ENCODE measurements at regions not wholly inside any gene's neighbourhood (a gene's known extent, or its start where the extent isn't known, plus 50 kb on each side); places are given as distances from the start of the nearest gene placed in this dataset.

DNA sequence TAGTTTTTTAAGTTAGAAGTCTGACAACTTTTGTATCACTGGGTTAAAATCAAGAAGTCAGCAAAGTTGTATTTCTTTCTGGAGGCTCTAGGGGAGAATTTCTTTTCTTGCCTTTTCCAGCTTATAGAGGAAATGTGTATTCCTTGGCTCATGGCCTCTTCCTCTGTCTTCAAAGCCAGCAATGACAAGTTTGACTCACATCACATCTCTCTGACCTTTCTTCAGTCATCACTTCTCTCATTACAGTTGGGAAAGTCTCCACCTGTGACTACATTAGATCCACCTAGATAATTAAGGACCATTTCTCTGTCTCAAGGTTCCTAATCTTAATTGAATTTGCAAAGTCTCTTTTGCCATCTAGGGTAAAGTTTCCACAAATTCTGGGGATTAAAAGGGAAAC is 339.9 kb downstream of the TENT4A start:
- DNase-seq (ENCODE audit: low spot score), result no peak
- Histone ChIP-seq H2AFZ (no peak overlapping the region), H3K27ac (no peak overlapping the region), H3K36me3 (replicated peaks; ENCODE audit: insufficient read depth, low read depth) (no peaks in the 10 kb centered on the region), H3K9me2 (replicated peaks; ENCODE audit: insufficient read depth) (no peaks in the 10 kb centered on the region), H3K27me3 (no peaks in the 10 kb centered on the region), H3K79me2 (no peaks in the 10 kb centered on the region), H4K20me1 (ENCODE audit: insufficient read depth, poor library complexity, severe bottlenecking) (no peaks in the 10 kb centered on the region), H3K4me2 (no peak overlapping the region), H3K9me3 (ENCODE audit: low read depth) (no peaks in the 10 kb centered on the region), H3K4me3 (no peak overlapping the region), H3K4me1 (ENCODE audit: insufficient read depth) (no peaks in the 10 kb centered on the region)
- TF ChIP-seq EZH2 (IDR thresholded peaks at IDR 0.05; ENCODE audit: borderline replicate concordance) (no peak), EZH2phosphoT487 (IDR thresholded peaks at IDR 0.05; ENCODE audit: low read depth, severe bottlenecking, unreplicated experiment) (no peak)
- TF ChIP-seq, protein P1, sequence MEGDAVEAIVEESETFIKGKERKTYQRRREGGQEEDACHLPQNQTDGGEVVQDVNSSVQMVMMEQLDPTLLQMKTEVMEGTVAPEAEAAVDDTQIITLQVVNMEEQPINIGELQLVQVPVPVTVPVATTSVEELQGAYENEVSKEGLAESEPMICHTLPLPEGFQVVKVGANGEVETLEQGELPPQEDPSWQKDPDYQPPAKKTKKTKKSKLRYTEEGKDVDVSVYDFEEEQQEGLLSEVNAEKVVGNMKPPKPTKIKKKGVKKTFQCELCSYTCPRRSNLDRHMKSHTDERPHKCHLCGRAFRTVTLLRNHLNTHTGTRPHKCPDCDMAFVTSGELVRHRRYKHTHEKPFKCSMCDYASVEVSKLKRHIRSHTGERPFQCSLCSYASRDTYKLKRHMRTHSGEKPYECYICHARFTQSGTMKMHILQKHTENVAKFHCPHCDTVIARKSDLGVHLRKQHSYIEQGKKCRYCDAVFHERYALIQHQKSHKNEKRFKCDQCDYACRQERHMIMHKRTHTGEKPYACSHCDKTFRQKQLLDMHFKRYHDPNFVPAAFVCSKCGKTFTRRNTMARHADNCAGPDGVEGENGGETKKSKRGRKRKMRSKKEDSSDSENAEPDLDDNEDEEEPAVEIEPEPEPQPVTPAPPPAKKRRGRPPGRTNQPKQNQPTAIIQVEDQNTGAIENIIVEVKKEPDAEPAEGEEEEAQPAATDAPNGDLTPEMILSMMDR (IDR thresholded peaks at IDR 0.05; ENCODE audit: poor library complexity), result no peak

DNA sequence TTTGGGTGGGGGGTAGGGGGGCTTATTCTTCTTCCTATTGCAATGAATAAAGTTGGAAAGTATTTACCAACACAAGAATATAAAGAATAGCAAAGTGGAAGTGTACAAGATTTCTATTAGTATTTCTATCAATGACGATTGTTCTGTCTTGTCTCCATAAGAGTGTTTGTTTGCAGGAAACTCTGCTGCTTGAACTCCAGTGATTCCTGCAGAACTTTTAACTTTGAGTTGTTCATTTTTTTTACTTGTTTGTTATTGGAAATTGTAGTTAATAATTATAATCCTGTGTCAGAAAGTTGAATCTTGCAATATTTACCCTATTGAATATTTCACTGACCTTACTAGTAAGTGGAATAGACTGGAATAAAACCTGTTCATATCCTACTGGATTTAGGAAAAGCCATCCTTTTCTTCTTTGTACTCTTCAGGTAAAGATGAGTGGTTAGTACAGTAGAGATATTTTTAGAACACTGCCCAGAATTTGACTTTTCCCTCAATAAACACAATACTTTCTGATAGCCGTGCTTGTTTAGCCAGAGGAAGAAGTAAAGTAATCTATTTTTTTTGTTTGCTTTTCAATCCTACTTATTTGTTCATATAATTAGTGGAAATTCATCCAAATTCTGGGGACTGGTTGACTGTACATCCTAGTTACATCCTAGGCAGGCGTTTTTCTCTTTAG is 340.4 kb downstream of the TENT4A start:
- H3K27me3 ChIP-seq, result no peaks in the 10 kb centered on the region
- H3K4me1 ChIP-seq (ENCODE audit: insufficient read depth), result no peaks in the 10 kb centered on the region
- no peak for DNase-seq (ENCODE audit: low spot score)
- no peaks in the 10 kb centered on the region for H3K36me3 ChIP-seq (replicated peaks; ENCODE audit: insufficient read depth, low read depth)
- H3K79me2 ChIP-seq, result no peaks in the 10 kb centered on the region
- no peak overlapping the region for H3K4me2 ChIP-seq
- no peak overlapping the region for H2AFZ ChIP-seq
- TF ChIP-seq EZH2 (IDR thresholded peaks at IDR 0.05; ENCODE audit: borderline replicate concordance) (no peak), EZH2phosphoT487 (IDR thresholded peaks at IDR 0.05; ENCODE audit: low read depth, severe bottlenecking, unreplicated experiment) (no peak)
- TF ChIP-seq, protein P1 (IDR thresholded peaks at IDR 0.05; ENCODE audit: poor library complexity), result no peak
- H3K9me3 ChIP-seq (ENCODE audit: low read depth), result no peaks in the 10 kb centered on the region
- no peak overlapping the region for H3K4me3 ChIP-seq
- H3K27ac ChIP-seq, result no peak overlapping the region
- no peaks in the 10 kb centered on the region for H4K20me1 ChIP-seq (ENCODE audit: insufficient read depth, poor library complexity, severe bottlenecking)
- 87% methylated on average over 3 of the region's 3 CpGs for WGBS (ENCODE audit: low lambda C conversion rate, missing lambda C conversion rate)
- no peaks in the 10 kb centered on the region for H3K9me2 ChIP-seq (replicated peaks; ENCODE audit: insufficient read depth)

DNA sequence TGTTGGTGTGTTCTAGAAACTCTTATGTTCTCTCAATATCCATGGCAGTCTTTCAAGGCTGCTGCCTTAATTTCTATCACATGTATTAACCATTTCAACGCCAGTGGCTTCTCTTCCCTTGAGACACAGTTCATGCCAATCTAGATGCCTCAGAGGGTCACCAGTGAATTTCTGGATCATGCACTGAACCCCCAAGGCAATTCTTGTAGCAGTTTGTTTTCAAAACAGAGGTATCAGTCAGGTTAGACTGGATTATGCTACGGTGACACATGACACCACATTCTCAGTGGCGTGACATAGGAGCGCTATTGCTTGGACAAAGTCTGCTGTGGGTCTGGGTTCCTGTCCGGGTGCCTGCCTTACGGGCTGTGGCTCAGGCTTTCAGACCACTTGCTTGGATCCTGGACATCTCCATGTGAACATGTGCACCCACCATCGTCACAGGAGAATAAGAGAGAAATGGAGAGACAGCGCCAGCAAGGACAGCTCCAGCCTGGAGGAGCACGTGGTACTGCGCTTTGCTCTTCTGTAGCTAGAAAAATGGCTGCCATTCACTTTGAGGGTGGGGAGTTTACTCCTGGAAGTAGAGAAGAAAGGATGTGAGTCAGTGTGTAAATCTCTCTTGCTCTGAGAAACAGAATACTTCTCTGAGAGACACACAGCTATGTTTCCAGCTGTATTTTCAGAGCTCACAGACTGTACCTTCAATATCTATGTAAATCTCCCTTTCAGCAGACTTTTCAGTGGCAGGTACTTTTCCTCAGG is 329.3 kb upstream of the ADCY2 start:
- DNase-seq (ENCODE audit: low spot score), result no peak
- Histone ChIP-seq H3K9me3 (ENCODE audit: low read depth) (no peaks in the 10 kb centered on the region), H3K79me2 (no peaks in the 10 kb centered on the region), H3K36me3 (replicated peaks; ENCODE audit: insufficient read depth, low read depth) (no peaks in the 10 kb centered on the region), H3K9me2 (replicated peaks; ENCODE audit: insufficient read depth) (no peaks in the 10 kb centered on the region), H2AFZ (no peak overlapping the region), H3K4me3 (no peak overlapping the region), H3K4me1 (ENCODE audit: insufficient read depth) (no peaks in the 10 kb centered on the region), H3K27me3 (no peaks in the 10 kb centered on the region), H3K4me2 (no peak overlapping the region), H4K20me1 (ENCODE audit: insufficient read depth, poor library complexity, severe bottlenecking) (no peaks in the 10 kb centered on the region), H3K27ac (no peak overlapping the region)
- WGBS (ENCODE audit: low lambda C conversion rate, missing lambda C conversion rate), result 70% methylated on average over 10 of the region's 10 CpGs
- TF ChIP-seq EZH2 (IDR thresholded peaks at IDR 0.05; ENCODE audit: borderline replicate concordance), result no peak
- TF ChIP-seq, protein P1 (IDR thresholded peaks at IDR 0.05; ENCODE audit: poor library complexity), result no peak
- TF ChIP-seq EZH2phosphoT487 (IDR thresholded peaks at IDR 0.05; ENCODE audit: low read depth, severe bottlenecking, unreplicated experiment), result no peak
